ENCODE measurements at regions not wholly inside any gene's neighbourhood (a gene's known extent, or its start where the extent isn't known, plus 50 kb on each side); places are given as distances from the start of the nearest gene placed in this dataset.

DNA sequence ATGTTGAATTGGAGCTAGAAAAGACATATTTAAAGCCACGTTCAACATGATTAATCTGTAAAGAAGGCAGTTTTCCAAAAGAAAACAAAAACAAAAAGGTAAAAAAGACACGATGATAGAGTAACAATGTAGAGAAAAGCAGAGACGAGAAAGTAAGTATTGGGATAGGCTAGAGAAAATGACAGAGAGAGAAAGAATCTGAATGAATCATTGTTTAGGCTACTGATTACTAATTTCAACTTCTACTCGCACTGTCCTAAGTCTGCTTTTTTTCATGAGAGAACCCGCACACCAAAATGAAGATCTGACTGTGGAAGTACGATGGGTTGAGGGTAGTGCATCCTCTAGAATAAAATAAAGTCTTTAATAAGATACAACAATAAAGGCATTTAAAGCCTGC is 1599.2 kb upstream of the TMEFF2 start:
- DNase-seq (ENCODE audit: low read depth) = peak; percentile 1
- TF ChIP-seq, protein P1, sequence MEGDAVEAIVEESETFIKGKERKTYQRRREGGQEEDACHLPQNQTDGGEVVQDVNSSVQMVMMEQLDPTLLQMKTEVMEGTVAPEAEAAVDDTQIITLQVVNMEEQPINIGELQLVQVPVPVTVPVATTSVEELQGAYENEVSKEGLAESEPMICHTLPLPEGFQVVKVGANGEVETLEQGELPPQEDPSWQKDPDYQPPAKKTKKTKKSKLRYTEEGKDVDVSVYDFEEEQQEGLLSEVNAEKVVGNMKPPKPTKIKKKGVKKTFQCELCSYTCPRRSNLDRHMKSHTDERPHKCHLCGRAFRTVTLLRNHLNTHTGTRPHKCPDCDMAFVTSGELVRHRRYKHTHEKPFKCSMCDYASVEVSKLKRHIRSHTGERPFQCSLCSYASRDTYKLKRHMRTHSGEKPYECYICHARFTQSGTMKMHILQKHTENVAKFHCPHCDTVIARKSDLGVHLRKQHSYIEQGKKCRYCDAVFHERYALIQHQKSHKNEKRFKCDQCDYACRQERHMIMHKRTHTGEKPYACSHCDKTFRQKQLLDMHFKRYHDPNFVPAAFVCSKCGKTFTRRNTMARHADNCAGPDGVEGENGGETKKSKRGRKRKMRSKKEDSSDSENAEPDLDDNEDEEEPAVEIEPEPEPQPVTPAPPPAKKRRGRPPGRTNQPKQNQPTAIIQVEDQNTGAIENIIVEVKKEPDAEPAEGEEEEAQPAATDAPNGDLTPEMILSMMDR (conservative IDR thresholded peaks at IDR 0.05; ENCODE audit: low read length) = no peak

DNA sequence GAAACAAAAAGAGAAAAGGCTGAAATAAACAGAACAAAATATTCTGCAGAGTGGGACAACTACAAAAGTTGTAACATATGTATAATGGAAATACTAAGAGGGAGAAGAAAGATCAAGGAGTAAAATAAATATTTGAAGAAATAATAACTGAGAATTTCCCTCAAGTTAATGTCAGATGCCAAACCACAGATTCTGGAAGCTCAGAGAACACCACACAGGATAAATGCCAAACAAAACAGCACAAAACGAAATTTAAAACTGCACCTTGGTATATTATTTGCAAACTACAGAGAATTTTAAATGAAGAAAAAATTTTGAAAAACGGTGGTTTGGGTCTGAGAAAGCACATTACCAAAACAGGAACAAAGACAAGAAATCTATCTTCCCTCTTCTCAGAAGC is 1588.9 kb upstream of the TMEFF2 start:
- no peak for DNase-seq (ENCODE audit: low read depth)
- no peak overlapping the region for H3K4me3 ChIP-seq (ENCODE audit: low read length)
- TF ChIP-seq, protein P1 (conservative IDR thresholded peaks at IDR 0.05; ENCODE audit: low read length) = no peak

More for the DNA sequence above, 1599.2 kb upstream of the TMEFF2 start:
- H3K4me3 ChIP-seq (ENCODE audit: low read length) = no peak overlapping the region

DNA sequence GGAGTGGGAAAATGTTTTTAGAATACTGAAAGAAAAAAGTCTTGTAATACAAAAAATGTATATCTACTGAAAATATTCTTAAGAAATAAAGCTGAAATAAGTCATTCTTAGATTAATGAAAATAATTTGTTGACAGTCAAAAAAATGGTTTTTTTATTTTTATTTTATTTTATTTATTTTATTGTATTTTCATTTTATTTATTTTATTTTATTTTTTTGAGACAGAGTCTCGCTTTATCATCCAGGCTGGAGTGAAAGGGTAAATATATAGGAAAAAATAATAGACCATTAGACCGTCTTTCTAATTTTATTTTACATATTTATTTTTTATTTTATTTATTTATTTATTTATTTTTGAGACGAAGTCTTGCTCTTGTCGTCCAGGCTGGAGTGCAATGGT is 1583.6 kb upstream of the TMEFF2 start:
- no peak overlapping the region for H3K4me3 ChIP-seq (ENCODE audit: low read length)
- no peak for DNase-seq (ENCODE audit: low read depth)
- TF ChIP-seq, protein P1 (conservative IDR thresholded peaks at IDR 0.05; ENCODE audit: low read length) = no peak

DNA sequence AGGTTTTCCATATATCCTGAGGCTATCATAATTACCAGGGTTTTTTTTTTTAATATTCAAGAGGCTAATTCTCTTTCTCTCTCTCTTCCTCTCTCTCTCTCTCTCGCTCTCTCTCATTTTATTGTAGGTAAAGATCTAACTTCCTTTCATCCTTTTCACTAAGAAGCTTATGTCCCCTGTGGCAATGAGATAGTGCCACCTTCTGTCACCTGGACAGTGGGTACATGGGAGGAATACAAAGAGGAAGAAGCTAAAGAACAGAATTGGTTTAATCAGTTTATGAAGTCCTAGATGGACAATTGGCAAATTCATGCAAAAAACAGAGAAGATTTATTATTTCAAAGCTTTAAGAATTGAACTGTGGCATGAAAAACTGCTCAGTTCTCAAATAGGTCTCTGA is 1582.3 kb upstream of the TMEFF2 start:
- no peak for DNase-seq (ENCODE audit: low read depth)
- TF ChIP-seq, protein P1 (conservative IDR thresholded peaks at IDR 0.05; ENCODE audit: low read length) = no peak
- H3K4me3 ChIP-seq (ENCODE audit: low read length) = no peak overlapping the region

DNA sequence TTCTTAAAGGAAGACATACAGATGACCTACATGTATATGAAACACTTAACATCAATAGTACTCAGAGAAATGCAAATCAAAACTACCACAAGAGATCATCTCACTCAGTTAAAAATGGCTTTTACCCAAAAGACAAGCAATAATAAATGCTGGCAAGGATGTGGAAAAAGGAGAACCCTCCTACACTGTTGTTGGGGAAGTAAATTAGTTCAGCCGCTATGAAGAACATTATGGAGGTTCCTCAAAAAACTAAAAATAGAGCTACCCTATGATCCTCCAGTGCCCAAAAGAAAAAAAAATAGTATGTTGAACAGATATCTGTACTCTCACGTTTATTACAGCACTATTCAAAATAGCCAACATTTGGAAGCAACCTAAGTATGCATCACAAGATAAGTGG is 1579.4 kb upstream of the TMEFF2 start:
- no peak overlapping the region for H3K4me3 ChIP-seq (ENCODE audit: low read length)
- TF ChIP-seq, protein P1 (conservative IDR thresholded peaks at IDR 0.05; ENCODE audit: low read length) = no peak
- no peak for DNase-seq (ENCODE audit: low read depth)

DNA sequence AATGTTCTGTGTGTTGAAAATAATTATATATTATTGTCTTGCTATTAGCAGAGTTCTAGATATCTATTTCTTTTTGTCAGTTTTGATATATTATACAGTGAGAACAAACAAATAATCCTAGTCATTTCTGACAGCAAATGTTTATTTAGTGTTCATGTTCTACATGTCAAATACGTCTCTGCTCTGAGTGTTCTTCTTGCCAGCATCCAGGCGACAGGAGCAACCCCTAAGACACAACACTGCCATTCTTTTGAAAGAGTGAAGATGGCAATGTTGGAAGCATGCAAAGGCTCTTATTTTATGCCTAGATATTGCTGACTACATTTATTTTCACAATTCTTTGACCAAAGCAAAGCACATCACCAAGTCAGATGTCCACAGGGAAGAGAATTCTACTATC is 1556.6 kb upstream of the TMEFF2 start:
- no peak for DNase-seq (ENCODE audit: low read depth)
- TF ChIP-seq, protein P1 (conservative IDR thresholded peaks at IDR 0.05; ENCODE audit: low read length) = no peak
- no peak overlapping the region for H3K4me3 ChIP-seq (ENCODE audit: low read length)

DNA sequence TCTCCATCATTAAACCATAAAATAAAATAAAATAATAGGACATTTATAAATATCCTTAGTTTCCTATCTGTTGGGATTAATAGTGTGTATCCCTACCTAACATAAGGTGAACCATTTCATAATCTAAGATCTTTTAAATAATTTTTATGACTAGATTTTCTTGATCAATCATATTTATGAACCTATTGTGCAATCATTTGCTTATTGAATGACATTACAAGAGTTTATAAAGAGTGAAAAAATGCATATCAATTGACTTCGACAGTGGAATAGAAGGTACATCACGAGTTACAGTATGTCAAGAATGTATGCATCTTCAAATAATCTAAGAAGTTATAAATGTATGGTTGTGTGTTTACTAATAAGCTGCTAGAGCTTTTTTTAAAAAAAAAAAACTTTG is 1554.8 kb upstream of the TMEFF2 start:
- no peak for DNase-seq (ENCODE audit: low read depth)
- TF ChIP-seq, protein P1 (conservative IDR thresholded peaks at IDR 0.05; ENCODE audit: low read length) = no peak
- no peak overlapping the region for H3K4me3 ChIP-seq (ENCODE audit: low read length)
